GM08714 (cell line): ENCODE measurements at regions not wholly inside any gene's neighbourhood (a gene's known extent, or its start where the extent isn't known, plus 50 kb on each side); places are given as distances from the start of the nearest gene placed in this dataset.
"Not testable (repeated sequence)": the region's sequence is repeated elsewhere in the genome, so short reads cannot be mapped to it uniquely, and the experiment has no call there.

Experiments used
- H3K4me3 ChIP-seq: fragments of 200-500 bp; sonication (Bioruptor generic); 2 replicates; pipeline ENCODE4 v1.5.1; 2014; ENCODE audit warnings: mild to moderate bottlenecking, low read length, inconsistent platforms
- ZNF274 ChIP-seq: IDR thresholded peaks from 2 replicates; pipeline ENCODE4 v1.6.1; 2012; ENCODE audit warnings: mild to moderate bottlenecking, low read depth, low read length

GRCh38 chr18:1392865-1393734, 488.4 kb downstream of the ADCYAP1 start:
- TF ChIP-seq ZNF274: no peak
- H3K4me3 ChIP-seq: no peak overlapping the region

DNA sequence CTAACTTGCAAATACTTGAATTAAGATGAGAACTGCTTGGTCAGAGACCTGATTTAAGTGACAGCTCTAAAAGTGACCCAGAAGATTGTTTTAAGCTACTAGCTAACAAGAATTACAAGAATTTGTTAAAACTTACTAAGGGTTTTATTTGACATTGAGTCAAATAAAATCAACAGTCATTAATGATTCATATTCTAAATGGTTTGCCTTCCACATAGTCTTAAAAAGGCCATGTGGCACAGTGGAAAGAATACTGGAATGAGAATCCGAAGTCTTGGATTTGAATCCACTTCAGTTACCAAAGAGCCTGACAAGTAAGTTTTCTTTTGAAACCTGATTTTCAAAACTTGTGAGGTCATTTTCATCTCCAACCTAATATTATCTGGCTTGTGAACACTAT, 489.3 kb downstream of the ADCYAP1 start:
- no peak overlapping the region for H3K4me3 ChIP-seq
- TF ChIP-seq ZNF274: no peak

DNA sequence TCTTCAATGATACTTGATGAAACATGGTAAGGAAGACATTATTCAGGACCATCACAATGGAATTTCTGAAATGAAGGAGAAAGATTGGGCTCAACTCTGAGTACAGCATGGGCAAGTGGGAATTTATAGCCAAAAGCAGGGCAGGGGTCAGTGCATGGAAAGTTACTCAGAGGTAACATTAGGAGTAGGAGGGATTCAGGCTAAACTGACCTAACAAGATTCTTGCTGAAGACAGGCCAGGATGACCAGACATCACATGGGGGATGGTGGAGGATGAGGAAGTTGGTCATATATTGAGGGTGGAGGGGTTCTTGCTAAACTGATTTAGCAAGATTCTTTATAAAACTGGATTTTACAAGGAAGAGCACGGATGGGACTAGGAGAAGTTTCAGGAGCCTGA, 489.8 kb downstream of the ADCYAP1 start:
- no peak overlapping the region for H3K4me3 ChIP-seq
- no peak for TF ChIP-seq ZNF274

DNA sequence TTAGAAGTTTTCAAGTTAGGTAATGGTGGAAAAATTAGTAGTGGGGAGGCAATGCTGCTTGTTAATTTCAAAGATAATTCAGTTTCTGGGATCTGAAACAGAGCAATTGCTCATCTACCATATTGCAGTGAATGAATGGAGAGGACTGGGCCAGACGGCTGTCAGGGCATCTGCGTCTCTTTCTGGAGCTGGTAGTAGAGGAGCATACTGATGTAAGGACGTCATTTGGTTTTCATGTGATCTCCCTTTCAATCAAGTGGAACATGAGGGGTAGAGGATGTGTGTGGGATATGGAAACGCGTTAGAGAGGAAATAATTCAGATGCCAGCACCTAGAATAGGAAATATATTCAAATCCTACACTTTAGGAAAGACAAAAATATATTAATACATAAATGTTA, 490.3 kb downstream of the ADCYAP1 start:
- no peak for TF ChIP-seq ZNF274
- no peak overlapping the region for H3K4me3 ChIP-seq

DNA sequence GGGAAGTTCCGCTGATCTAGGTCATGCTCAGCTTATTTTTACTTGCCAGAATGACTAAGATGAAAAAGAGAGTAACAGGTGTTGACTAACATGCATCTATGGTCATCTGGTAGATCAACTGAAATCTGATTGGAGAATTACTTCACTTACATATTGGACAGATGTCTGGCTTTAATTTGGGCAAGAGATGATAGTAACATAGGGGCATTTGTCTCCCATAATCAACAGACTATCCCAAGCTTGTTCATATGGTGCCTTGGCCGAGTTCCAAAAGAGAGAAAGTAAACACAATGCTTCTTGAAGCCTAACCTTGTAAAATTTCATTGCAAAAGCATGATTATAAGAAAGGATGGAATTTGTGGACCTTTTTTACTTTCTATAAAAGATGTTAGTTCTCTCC, 503.7 kb downstream of the ADCYAP1 start:
- no peak overlapping the region for H3K4me3 ChIP-seq
- no peak for TF ChIP-seq ZNF274

DNA sequence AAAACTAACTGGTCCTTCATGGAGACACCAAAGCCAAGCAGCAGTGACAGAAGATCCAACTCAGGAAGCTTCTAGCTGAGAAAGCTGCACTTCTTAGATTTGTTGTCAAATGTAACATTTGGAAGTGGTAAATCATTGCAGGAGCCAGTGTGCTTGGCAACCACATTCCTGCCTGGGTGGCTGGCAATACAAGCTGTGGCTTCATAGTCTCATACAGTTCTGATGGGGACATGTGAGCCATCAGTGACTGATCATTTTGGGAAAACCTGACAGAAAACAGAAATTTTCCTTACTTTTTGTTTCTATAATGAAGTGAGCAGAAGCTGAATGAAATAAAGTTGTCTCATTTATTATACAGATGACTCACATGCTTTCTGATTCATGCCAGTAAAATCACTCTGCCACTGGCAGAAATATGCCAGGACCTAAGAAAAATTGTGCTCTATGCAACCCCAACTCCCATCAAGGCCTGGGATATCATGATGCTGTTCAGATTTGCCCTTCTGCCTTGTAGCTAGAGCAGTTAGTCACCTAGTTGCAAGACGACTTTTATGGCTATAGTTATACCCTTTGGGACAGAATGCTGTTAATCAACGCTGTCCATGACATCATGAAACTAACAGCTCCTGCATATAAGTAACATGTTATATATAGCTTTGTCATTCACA, 508.1 kb downstream of the ADCYAP1 start:
- no peak overlapping the region for H3K4me3 ChIP-seq
- TF ChIP-seq ZNF274: no peak

GRCh38 chr18:1413323-1413675, 508.6 kb downstream of the ADCYAP1 start:
- no peak overlapping the region for H3K4me3 ChIP-seq
- no peak for TF ChIP-seq ZNF274

DNA sequence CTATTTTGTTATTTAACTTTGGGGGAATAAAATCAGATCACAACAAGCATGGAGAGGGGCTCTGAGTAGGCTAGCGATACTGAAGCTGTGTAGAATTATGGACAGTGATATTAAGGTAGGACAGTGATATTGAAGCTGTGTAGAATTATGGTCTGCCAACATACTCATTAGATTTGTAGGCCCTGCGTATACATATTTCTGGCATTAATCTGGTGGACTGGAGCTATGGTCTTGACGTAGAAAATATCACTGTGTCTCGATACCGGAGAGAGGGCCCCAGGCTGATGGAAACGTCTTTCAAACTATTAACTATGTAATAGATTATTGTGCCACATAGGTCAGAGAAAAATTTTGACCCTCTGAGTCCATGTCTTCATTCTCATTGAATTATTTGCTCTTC, 511.4 kb downstream of the ADCYAP1 start:
- H3K4me3 ChIP-seq: no peak overlapping the region
- TF ChIP-seq ZNF274: no peak

- no peak for TF ChIP-seq ZNF274
- no peak overlapping the region for H3K4me3 ChIP-seq
Observed at GRCh38 chr18:1421502-1421901, 516.8 kb downstream of the ADCYAP1 start.

- no peak overlapping the region for H3K4me3 ChIP-seq
- TF ChIP-seq ZNF274: no peak
Observed at GRCh38 chr18:1422634-1423033, 518.0 kb downstream of the ADCYAP1 start.

GRCh38 chr18:1425679-1426078, 521.0 kb downstream of the ADCYAP1 start:
- TF ChIP-seq ZNF274: no peak
- H3K4me3 ChIP-seq: no peak overlapping the region

- TF ChIP-seq ZNF274: no peak
- H3K4me3 ChIP-seq: no peak overlapping the region
Observed at GRCh38 chr18:1435487-1435886, 530.8 kb downstream of the ADCYAP1 start.

DNA sequence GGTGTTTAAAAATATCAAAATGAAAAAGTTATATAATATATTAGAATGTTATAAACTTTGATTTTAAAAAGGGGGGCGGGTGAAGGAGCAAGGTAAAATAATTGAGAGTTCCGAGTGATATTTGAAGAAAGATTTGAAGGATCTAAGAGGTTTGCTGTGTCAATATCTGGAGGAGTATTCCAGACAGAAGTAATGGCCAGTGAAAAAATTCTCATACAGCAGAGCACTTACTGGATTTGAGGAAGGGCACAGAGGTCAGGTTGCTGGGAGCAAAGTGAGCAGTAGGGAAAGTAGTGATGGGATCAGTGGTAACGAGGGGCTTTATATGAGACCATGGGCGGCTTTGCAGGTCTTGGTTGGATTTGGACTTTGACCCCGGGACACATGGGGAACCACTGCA, 531.5 kb downstream of the ADCYAP1 start:
- TF ChIP-seq ZNF274: no peak

DNA sequence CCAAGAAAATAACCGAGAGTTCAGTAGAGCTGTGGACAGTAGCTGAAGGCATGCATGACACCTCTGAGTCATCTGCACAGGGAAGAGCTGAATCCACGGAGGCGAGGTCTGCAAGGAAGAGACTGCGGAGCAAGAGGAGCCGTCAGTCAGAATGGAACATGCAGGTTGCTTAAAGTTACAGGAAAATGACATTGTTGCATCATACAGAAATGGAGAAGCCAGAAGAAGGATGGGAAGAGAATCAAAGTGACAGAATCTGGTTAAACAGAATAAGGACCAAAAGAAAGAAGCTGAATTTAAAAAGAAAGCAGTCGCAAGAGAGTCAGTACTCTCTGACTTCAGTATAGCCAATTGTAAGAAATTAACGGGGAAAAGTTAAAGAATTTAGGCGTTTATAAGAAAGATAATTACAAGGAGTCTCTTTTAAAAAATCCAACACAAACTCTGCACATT, 533.8 kb downstream of the ADCYAP1 start:
- no peak for TF ChIP-seq ZNF274

More for the DNA sequence above, 531.5 kb downstream of the ADCYAP1 start:
- H3K4me3 ChIP-seq: no peak overlapping the region

DNA sequence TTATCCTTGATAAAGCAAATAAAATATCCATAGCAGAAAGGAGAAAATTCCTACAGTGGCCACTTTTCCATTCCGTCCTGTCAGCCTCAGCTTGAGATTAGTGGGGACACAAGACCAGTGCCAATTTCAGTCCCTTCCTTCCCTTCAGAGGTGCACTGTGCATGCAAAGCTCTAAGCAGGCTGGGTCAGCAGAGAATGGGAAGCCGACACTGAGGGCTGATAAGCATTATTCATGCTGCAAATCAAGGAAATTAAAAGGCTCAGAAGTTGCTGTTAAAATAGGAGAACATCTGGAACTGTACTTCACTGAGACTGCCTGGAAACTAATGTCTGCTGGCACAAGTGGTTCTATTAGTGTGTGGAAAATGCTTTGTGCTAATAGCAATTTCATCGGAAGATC, 534.3 kb downstream of the ADCYAP1 start:
- no peak overlapping the region for H3K4me3 ChIP-seq
- TF ChIP-seq ZNF274: no peak

More for the DNA sequence above, 533.8 kb downstream of the ADCYAP1 start:
- no peak overlapping the region for H3K4me3 ChIP-seq

GRCh38 chr18:1444062-1444461, 539.4 kb downstream of the ADCYAP1 start:
- H3K4me3 ChIP-seq: not testable (repeated sequence)
